Astrocyte (in vitro differentiated cells and primary cell): ENCODE measurements at regions not wholly inside any gene's neighbourhood (a gene's known extent, or its start where the extent isn't known, plus 50 kb on each side); places are given as distances from the start of the nearest gene placed in this dataset.

Experiments
- CTCF ChIP-seq: IDR thresholded peaks from 2 replicates; pipeline ENCODE4 v1.5.1; 2011; ENCODE audit warnings: low read depth, mild to moderate bottlenecking, inconsistent platforms, low read length, moderate library complexity; ENCODE audit not compliant: insufficient read depth
- EZH2 ChIP-seq: IDR thresholded peaks from 2 replicates; pipeline ENCODE4 v1.6.1; 2012; ENCODE audit warnings: mild to moderate bottlenecking, low read length, inconsistent platforms; ENCODE audit not compliant: insufficient read depth

- TF ChIP-seq CTCF (no peak), EZH2 (no peak)
Measured at GRCh38 chr5:125987677-125988255, 435.4 kb upstream of the GRAMD2B start.
